ENCODE measurements at regions not wholly inside any gene's neighbourhood (a gene's known extent, or its start where the extent isn't known, plus 50 kb on each side); places are given as distances from the start of the nearest gene placed in this dataset.

DNA sequence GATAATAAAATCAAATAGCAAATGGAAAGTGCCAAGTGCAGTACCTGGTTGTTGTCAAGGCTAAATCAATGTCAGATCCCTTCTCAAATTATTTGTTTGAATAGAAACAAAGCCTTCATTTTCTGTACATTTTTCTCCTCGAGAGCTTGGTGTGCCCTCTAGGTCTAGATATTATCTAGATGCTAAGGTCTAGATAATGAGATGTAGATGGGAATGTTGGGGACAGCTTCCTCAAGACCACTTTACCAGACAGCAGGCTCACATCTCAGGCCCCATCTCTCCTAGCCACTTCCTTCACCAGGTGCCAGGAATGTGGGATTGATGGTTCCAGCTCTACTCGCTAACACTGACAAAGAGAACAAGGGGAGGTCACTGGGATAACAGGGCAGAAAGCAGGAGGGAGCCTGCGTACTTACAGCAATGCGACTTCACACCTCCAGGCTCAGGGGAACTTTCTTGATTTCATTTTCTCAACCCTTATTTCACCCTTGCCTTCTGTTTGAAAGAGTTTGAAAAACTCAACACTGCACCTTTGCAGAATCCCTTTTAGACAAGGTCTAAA, 451.4 kb upstream of the VSTM2A start:
- TF ChIP-seq, protein P1, sequence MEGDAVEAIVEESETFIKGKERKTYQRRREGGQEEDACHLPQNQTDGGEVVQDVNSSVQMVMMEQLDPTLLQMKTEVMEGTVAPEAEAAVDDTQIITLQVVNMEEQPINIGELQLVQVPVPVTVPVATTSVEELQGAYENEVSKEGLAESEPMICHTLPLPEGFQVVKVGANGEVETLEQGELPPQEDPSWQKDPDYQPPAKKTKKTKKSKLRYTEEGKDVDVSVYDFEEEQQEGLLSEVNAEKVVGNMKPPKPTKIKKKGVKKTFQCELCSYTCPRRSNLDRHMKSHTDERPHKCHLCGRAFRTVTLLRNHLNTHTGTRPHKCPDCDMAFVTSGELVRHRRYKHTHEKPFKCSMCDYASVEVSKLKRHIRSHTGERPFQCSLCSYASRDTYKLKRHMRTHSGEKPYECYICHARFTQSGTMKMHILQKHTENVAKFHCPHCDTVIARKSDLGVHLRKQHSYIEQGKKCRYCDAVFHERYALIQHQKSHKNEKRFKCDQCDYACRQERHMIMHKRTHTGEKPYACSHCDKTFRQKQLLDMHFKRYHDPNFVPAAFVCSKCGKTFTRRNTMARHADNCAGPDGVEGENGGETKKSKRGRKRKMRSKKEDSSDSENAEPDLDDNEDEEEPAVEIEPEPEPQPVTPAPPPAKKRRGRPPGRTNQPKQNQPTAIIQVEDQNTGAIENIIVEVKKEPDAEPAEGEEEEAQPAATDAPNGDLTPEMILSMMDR (conservative IDR thresholded peaks at IDR 0.05; ENCODE audit: low read depth, low read length), result no peak
- TF ChIP-seq POLR2A (IDR thresholded peaks at IDR 0.05; ENCODE audit: low read depth, low read length) (no peak), RAD21 (IDR thresholded peaks at IDR 0.05; ENCODE audit: low read length) (no peak)
